ENCODE measurements at regions not wholly inside any gene's neighbourhood (a gene's known extent, or its start where the extent isn't known, plus 50 kb on each side); places are given as distances from the start of the nearest gene placed in this dataset.
A peak's percentile ranks its signal among the peaks of the same experiment; 100 is the strongest.

- Histone ChIP-seq H3K27ac (no peak overlapping the region), H3K4me3 (no peak overlapping the region)
These were observed 107.7 kb upstream of the MAP2 start for GRCh38 chr2:209316141-209316540.

GRCh38 chr2:209321076-209321475 is 102.8 kb upstream of the MAP2 start:
- H3K27ac ChIP-seq: no peak overlapping the region
- H3K4me3 ChIP-seq: no peak overlapping the region

GRCh38 chr2:209321581-209321980 is 102.3 kb upstream of the MAP2 start:
- H3K27ac ChIP-seq: no peak overlapping the region
- no peak overlapping the region for H3K4me3 ChIP-seq

- no peak overlapping the region for H3K4me3 ChIP-seq
- no peak overlapping the region for H3K27ac ChIP-seq
These were observed 101.8 kb upstream of the MAP2 start for GRCh38 chr2:209322041-209322440.

- Histone ChIP-seq H3K27ac (no peak overlapping the region), H3K4me3 (no peak overlapping the region)
These were observed 100.8 kb upstream of the MAP2 start for GRCh38 chr2:209322905-209323512.

GRCh38 chr2:209323738-209324137 is 100.1 kb upstream of the MAP2 start:
- Histone ChIP-seq H3K27ac (no peak overlapping the region), H3K4me3 (no peak overlapping the region)

- no peak overlapping the region for H3K27ac ChIP-seq
- H3K4me3 ChIP-seq: no peak overlapping the region
These were observed 99.6 kb upstream of the MAP2 start for GRCh38 chr2:209324281-209324680.

GRCh38 chr2:209331291-209331844 is 92.5 kb upstream of the MAP2 start:
- no peak overlapping the region for H3K27ac ChIP-seq
- H3K4me3 ChIP-seq: no peak overlapping the region

- H3K27ac ChIP-seq: no peak overlapping the region
These were observed 89.4 kb upstream of the MAP2 start for GRCh38 chr2:209334188-209335017.

GRCh38 chr2:209340522-209340921 is 83.3 kb upstream of the MAP2 start:
- Histone ChIP-seq H3K4me3 (no peak overlapping the region), H3K27ac (no peak overlapping the region)

More at GRCh38 chr2:209334188-209335017, 89.4 kb upstream of the MAP2 start:
- H3K4me3 ChIP-seq: no peak overlapping the region

- Histone ChIP-seq H3K4me3 (no peak overlapping the region), H3K27ac (no peak overlapping the region)
These were observed 79.5 kb upstream of the MAP2 start for GRCh38 chr2:209344349-209344748.

GRCh38 chr2:209348433-209348832 is 75.4 kb upstream of the MAP2 start:
- Histone ChIP-seq H3K27ac (no peak overlapping the region), H3K4me3 (no peak overlapping the region)

- Histone ChIP-seq H3K4me3 (no peak overlapping the region), H3K27ac (no peak overlapping the region)
These were observed 72.2 kb upstream of the MAP2 start for GRCh38 chr2:209351636-209352035.

- Histone ChIP-seq H3K27ac (no peak overlapping the region), H3K4me3 (no peak overlapping the region)
These were observed 64.9 kb upstream of the MAP2 start for GRCh38 chr2:209358992-209359391.

GRCh38 chr2:209367075-209367747 is 56.6 kb upstream of the MAP2 start:
- Histone ChIP-seq H3K27ac (no peak overlapping the region), H3K4me3 (no peak overlapping the region)

- Histone ChIP-seq H3K27ac (no peak overlapping the region), H3K4me3 (no peak overlapping the region)
These were observed 55.4 kb upstream of the MAP2 start for GRCh38 chr2:209368406-209368805.

GRCh38 chr2:209368914-209369313 is 54.9 kb upstream of the MAP2 start:
- no peak overlapping the region for H3K4me3 ChIP-seq
- peak overlapping the region in 2 of 21 experiments; percentile 11 to 15 for H3K27ac ChIP-seq

- H3K4me3 ChIP-seq: no peak overlapping the region
- peak overlapping the region in 2 of 21 experiments; percentile 11 to 15 for H3K27ac ChIP-seq
These were observed 54.2 kb upstream of the MAP2 start for GRCh38 chr2:209369656-209370055.

GRCh38 chr2:209371407-209371806 is 52.4 kb upstream of the MAP2 start:
- no peak overlapping the region for H3K27ac ChIP-seq
- H3K4me3 ChIP-seq: no peak overlapping the region

All from skin epidermis (tissue), 12 donors.